OCI-LY3 (cell line): ENCODE measurements at regions not wholly inside any gene's neighbourhood (a gene's known extent, or its start where the extent isn't known, plus 50 kb on each side); places are given as distances from the start of the nearest gene placed in this dataset.

Experiments
- H2AFZ ChIP-seq: fragments of 200-600, 300-600 bp; shearing (Covaris generic); 2 replicates; pipeline ENCODE4 v1.6.0; 2014; ENCODE audit warnings: antibody characterized with exemption, low read depth, low read length
- H3K27ac ChIP-seq: fragments of 200-600, 300-600 bp; sonication (generic); 2 replicates; pipeline ENCODE4 v1.5.1; 2014; ENCODE audit warnings: mild to moderate bottlenecking, low read length, moderate library complexity, mixed read lengths
- H3K27me3 ChIP-seq: fragments of 200-600, 300-600 bp; sonication (generic); 2 replicates; pipeline ENCODE4 v1.6.1; 2014; ENCODE audit warnings: low read depth, low read length, mixed read lengths
- H3K36me3 ChIP-seq: fragments of 200-600, 300-600 bp; sonication (generic); replicated peaks from 2 replicates; pipeline ENCODE3; 2014; ENCODE audit warnings: low read depth, low read length, mixed read lengths
- H3K4me1 ChIP-seq: fragments of 300-600, 200-600 bp; sonication (generic); 2 replicates; pipeline ENCODE4 v1.6.1; 2014; ENCODE audit warnings: low read length, mixed read lengths
- H3K4me2 ChIP-seq: fragments of 200-600, 300-600 bp; sonication (generic); 2 replicates; pipeline ENCODE4 v1.6.1; 2014; ENCODE audit warnings: low read length, mixed read lengths
- H3K4me3 ChIP-seq: fragments of 300-600, 200-600 bp; sonication (generic); 2 replicates; pipeline ENCODE4 v1.5.1; 2014; ENCODE audit warnings: antibody characterized with exemption, mild to moderate bottlenecking, low read length, moderate library complexity
- H3K79me2 ChIP-seq: fragments of 300-600, 200-600 bp; shearing (Covaris generic); 2 replicates; pipeline ENCODE4 v1.6.1; 2014; ENCODE audit warnings: mild to moderate bottlenecking, low read length, mixed read lengths
- H3K9ac ChIP-seq: fragments of 300-600, 200-600 bp; shearing (Covaris generic); 2 replicates; pipeline ENCODE4 v1.6.0; 2014; ENCODE audit warnings: mild to moderate bottlenecking, low read length, moderate library complexity
- H3K9me3 ChIP-seq: fragments of 200-600, 300-600 bp; shearing (Covaris generic); 2 replicates; pipeline ENCODE4 v1.6.1; 2014; ENCODE audit warnings: low read length, mixed read lengths; ENCODE audit not compliant: insufficient read depth
- H4K20me1 ChIP-seq: fragments of 200-600, 300-600 bp; sonication (generic); 2 replicates; pipeline ENCODE4 v1.6.1; 2016; ENCODE audit warnings: low read length, mixed read lengths; ENCODE audit not compliant: insufficient read depth
- EZH2phosphoT487 ChIP-seq: fragments of 200-600 bp; shearing (Covaris generic); IDR thresholded peaks from 2 replicates; pipeline ENCODE4 v1.6.1; 2018; ENCODE audit warnings: antibody characterized with exemption, mixed run types, low read depth
- TF ChIP-seq, protein P1 (sequence below): fragments of 200-600, 300-600 bp; sonication (generic); IDR thresholded peaks from 2 replicates; pipeline ENCODE4 v1.5.1; 2014; ENCODE audit warnings: antibody characterized with exemption, low read length, low read depth

DNA sequence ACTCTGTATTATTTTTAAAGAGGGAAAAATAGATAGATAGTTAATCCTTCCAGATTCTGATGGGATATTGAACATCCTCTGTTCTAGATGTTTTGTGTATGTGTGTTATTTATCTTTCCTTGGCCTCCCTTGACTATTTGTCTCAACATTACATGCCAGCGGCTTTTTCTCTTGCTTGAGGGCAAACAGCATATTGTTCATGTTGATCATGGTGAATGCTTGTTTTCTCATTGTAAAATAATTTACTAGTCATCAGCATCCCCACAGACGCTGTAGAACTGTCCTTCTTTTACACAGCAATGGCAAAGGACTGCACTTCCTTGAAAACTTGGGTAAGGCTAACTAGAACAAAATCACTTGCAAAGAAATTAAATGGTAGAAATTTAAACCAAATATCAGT lies 1376.4 kb upstream of the GOT2 start:
- Histone ChIP-seq H3K4me3 (no peak overlapping the region), H3K36me3 (no peaks in the 10 kb centered on the region), H4K20me1 (no peaks in the 10 kb centered on the region), H3K9me3 (no peaks in the 10 kb centered on the region), H3K27ac (no peak overlapping the region), H3K9ac (no peak overlapping the region), H3K4me2 (no peak overlapping the region), H2AFZ (no peak overlapping the region), H3K79me2 (no peaks in the 10 kb centered on the region), H3K27me3 (no peaks in the 10 kb centered on the region), H3K4me1 (no peaks in the 10 kb centered on the region)
- TF ChIP-seq EZH2phosphoT487, result no peak
- TF ChIP-seq, protein P1, sequence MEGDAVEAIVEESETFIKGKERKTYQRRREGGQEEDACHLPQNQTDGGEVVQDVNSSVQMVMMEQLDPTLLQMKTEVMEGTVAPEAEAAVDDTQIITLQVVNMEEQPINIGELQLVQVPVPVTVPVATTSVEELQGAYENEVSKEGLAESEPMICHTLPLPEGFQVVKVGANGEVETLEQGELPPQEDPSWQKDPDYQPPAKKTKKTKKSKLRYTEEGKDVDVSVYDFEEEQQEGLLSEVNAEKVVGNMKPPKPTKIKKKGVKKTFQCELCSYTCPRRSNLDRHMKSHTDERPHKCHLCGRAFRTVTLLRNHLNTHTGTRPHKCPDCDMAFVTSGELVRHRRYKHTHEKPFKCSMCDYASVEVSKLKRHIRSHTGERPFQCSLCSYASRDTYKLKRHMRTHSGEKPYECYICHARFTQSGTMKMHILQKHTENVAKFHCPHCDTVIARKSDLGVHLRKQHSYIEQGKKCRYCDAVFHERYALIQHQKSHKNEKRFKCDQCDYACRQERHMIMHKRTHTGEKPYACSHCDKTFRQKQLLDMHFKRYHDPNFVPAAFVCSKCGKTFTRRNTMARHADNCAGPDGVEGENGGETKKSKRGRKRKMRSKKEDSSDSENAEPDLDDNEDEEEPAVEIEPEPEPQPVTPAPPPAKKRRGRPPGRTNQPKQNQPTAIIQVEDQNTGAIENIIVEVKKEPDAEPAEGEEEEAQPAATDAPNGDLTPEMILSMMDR, result no peak

DNA sequence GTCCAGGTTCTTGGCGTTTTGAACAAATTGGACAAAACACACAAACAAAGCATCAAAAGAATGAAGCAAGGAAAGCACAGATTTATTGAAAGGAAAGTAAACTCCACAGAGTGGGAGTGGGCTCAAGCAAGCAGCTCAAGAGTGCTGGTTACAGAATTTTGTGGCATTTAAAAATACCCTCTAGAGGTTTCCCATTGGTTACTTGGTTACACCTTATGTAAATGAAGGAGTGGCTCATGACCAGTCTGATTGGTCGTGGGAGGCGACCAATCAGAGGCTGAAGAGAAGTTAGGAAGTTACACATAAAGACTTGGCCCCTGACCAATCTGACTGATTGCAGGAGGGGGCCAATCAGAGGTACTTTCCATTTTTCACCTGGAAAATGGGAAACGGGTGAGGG lies 1373.8 kb upstream of the GOT2 start:
- Histone ChIP-seq H3K4me1 (no peaks in the 10 kb centered on the region), H2AFZ (no peak overlapping the region), H4K20me1 (no peaks in the 10 kb centered on the region), H3K36me3 (no peaks in the 10 kb centered on the region), H3K79me2 (no peaks in the 10 kb centered on the region), H3K9ac (no peak overlapping the region), H3K4me3 (no peak overlapping the region), H3K4me2 (no peak overlapping the region), H3K27me3 (no peaks in the 10 kb centered on the region), H3K9me3 (no peaks in the 10 kb centered on the region), H3K27ac (no peak overlapping the region)
- TF ChIP-seq EZH2phosphoT487, result no peak
- TF ChIP-seq, protein P1, result no peak

DNA sequence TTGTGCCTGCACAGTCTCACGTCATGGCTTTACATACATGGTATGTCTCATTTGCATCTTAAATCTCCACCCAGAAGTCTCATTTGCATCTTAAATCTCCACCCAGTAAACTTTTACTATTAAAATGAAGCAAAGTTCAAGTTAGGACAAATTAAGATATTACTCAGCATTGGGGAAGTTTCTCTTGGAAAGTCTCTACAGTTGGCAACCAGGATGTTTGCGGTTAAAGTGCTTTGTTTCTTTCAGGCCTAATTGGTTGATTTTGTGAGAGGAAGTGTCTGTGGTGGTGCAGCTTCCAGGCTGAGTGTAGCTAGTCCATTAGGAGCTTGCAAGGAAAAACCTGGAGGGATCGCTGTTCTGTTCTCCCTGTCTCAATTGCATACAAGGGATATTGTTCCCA lies 1373.3 kb upstream of the GOT2 start:
- H3K9ac ChIP-seq, result no peak overlapping the region
- TF ChIP-seq EZH2phosphoT487, result no peak
- TF ChIP-seq, protein P1, result no peak
- no peaks in the 10 kb centered on the region for H3K9me3 ChIP-seq
- H2AFZ ChIP-seq, result no peak overlapping the region
- H4K20me1 ChIP-seq, result no peaks in the 10 kb centered on the region
- no peak overlapping the region for H3K4me2 ChIP-seq
- H3K4me1 ChIP-seq, result no peaks in the 10 kb centered on the region
- no peaks in the 10 kb centered on the region for H3K79me2 ChIP-seq
- no peak overlapping the region for H3K27ac ChIP-seq
- H3K27me3 ChIP-seq, result no peaks in the 10 kb centered on the region
- H3K4me3 ChIP-seq, result no peak overlapping the region
- H3K36me3 ChIP-seq, result no peaks in the 10 kb centered on the region

DNA sequence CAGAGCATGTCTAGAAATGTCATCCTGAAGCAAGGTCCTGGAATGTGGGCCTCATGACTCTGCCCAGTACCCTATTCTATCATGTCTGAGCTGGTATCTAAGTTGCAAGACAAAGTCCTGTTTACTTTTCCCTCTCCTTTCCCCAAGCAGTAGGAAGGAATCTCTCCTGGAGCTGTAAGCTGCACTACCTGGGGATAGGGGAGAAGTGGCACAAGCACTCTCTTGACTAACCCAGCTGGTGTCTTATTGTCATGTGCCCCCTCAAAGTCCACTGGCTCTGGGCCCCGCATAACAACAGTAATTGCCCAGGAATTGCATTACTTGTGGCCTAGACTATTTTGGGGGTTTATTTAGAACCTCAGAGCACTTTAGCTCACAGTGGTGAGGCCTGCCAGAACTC lies 1366.3 kb upstream of the GOT2 start:
- Histone ChIP-seq H2AFZ (no peak overlapping the region), H3K36me3 (no peaks in the 10 kb centered on the region), H3K4me2 (no peak overlapping the region), H3K4me1 (no peaks in the 10 kb centered on the region), H3K9me3 (no peaks in the 10 kb centered on the region), H4K20me1 (no peaks in the 10 kb centered on the region), H3K9ac (no peak overlapping the region), H3K4me3 (no peak overlapping the region), H3K27me3 (no peaks in the 10 kb centered on the region), H3K27ac (no peak overlapping the region), H3K79me2 (no peaks in the 10 kb centered on the region)
- TF ChIP-seq, protein P1, result no peak
- no peak for TF ChIP-seq EZH2phosphoT487
